ENCODE measurements at regions not wholly inside any gene's neighbourhood (a gene's known extent, or its start where the extent isn't known, plus 50 kb on each side); places are given as distances from the start of the nearest gene placed in this dataset.

GRCh38 chr17:34699181-34699580 lies 119.8 kb downstream of the TMEM132E start:
- DNase-seq: no peak

- no peak for DNase-seq
Measured at GRCh38 chr17:34692920-34693319, 113.5 kb downstream of the TMEM132E start.

Measured in hematopoietic multipotent progenitor cell treated with erythropoietin and hydrocortisone succinate and interleukin-3 and kit ligand, for 8 days (in vitro differentiated cells).